Lower lobe of right lung (tissue), 2 donors: ENCODE measurements at regions not wholly inside any gene's neighbourhood (a gene's known extent, or its start where the extent isn't known, plus 50 kb on each side); places are given as distances from the start of the nearest gene placed in this dataset.

Experiments
- ATAC-seq, 2 donors: fragments of 200-7000 bp; cut with Tn5 transposase; one replicate each; pipeline ENCODE4 v1.9.1; 2020 to 2022; ENCODE audit warnings: mild to moderate bottlenecking in 2 of 2, moderate library complexity in 2 of 2
- DNase-seq: peaks from one replicate; pipeline ENCODE4 v3.0.0-alpha.2; 2020
- H3K27ac ChIP-seq: fragments of 200-600 bp; one replicate; pipeline ENCODE4 v1.8.0; 2022
- H3K27me3 ChIP-seq: fragments of 200-600 bp; one replicate; pipeline ENCODE4 v1.8.0; 2022; ENCODE audit warnings: low read depth
- H3K36me3 ChIP-seq: fragments of 200-600 bp; one replicate; pipeline ENCODE4 v1.8.0; 2022; ENCODE audit warnings: mild to moderate bottlenecking
- H3K4me1 ChIP-seq: fragments of 200-600 bp; one replicate; pipeline ENCODE4 v1.8.0; 2022
- H3K4me3 ChIP-seq: fragments of 200-600 bp; one replicate; pipeline ENCODE4 v1.8.0; 2022; ENCODE audit warnings: mild to moderate bottlenecking
- H3K9me3 ChIP-seq: fragments of 200-600 bp; one replicate; pipeline ENCODE4 v1.8.0; 2022
- intact Hi-C: fragments of 100-400 bp; cut with DNase I; formaldehyde crosslinking; loops from one replicate; pipeline ENCODE4 v1.11.0; 2022
- TF ChIP-seq, protein P1 (sequence below): fragments of 200-600 bp; IDR thresholded peaks from one replicate; pipeline ENCODE4 v1.8.0; 2022; ENCODE audit warnings: antibody characterized with exemption, mild to moderate bottlenecking
- donor health status: DM: no; HTN: yes; CAD: no; lungs with severe emphysema.

DNA sequence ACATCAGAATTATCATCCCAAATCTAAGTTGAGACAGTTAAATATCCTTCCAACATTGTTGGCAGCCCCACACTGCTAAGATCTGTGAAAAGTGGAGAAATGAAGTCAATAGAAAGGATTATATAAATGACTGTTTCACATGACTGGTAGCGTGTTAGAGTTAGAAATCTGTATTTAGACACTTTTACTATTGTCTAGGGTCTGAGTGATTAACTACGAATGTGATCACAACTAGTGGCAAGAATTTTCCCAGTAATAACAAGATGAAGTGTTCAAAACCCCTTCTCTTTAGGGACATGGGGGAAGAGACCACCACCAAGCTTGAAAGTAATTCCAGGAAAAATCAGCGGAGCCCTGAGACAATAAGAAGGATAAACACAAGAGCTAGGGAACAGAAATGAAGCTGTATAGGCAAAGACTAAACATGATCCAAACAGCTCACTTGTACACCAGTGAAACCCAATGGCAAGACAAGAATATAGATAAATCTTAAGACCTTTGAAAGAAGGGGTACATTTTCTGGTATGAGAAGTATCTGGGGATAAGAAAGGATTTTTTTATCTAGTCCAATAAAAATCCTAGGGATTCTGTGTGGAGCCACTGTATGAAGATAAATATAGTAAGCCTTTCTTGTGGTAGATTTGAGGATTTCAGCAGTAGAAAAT, 646.6 kb upstream of the USP24 start:
- ATAC-seq (no peak), DNase-seq (no peak)
- no peaks in the 10 kb centered on the region for H3K27me3 ChIP-seq
- no peaks in the 10 kb centered on the region for H3K9me3 ChIP-seq
- H3K27ac ChIP-seq: no peak overlapping the region
- intact Hi-C loops: no loop called here
- H3K36me3 ChIP-seq: no peaks in the 10 kb centered on the region
- no peak overlapping the region for H3K4me3 ChIP-seq
- H3K4me1 ChIP-seq: no peaks in the 10 kb centered on the region
- TF ChIP-seq, protein P1, sequence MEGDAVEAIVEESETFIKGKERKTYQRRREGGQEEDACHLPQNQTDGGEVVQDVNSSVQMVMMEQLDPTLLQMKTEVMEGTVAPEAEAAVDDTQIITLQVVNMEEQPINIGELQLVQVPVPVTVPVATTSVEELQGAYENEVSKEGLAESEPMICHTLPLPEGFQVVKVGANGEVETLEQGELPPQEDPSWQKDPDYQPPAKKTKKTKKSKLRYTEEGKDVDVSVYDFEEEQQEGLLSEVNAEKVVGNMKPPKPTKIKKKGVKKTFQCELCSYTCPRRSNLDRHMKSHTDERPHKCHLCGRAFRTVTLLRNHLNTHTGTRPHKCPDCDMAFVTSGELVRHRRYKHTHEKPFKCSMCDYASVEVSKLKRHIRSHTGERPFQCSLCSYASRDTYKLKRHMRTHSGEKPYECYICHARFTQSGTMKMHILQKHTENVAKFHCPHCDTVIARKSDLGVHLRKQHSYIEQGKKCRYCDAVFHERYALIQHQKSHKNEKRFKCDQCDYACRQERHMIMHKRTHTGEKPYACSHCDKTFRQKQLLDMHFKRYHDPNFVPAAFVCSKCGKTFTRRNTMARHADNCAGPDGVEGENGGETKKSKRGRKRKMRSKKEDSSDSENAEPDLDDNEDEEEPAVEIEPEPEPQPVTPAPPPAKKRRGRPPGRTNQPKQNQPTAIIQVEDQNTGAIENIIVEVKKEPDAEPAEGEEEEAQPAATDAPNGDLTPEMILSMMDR: no peak

DNA sequence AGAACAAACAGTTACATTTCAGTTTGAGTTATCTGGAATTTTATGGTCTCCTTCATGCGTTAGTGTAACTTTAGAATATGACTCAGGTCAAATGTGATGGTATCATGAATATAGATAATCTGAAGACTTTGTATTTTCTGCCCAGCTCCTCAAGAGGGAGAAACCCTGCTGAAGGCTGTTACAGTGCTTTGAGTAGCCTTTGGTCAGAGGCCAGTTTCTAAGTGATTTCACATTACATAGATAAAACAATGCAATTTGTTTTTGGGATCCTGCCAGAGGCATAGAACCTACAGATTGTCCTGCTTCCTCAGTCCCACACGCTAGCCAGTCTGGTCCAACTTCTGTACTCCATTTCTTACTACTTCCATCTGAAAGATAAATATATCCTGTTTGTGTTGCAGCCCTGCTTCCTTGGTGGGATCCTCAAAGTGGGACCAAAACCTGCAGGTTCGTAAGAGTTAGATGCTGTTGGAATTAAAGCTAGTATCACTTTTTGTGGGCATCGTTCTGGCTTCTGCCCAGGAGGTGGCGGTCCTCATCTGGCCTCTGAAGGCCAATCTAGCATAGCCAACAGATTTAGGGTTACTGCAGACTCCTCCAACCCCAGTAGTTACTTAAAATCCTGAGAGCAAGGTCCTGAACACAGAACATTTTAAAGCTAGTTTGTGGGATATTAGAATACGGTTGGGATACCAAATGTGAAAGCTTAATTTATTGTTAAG, 645.8 kb upstream of the USP24 start:
- no peaks in the 10 kb centered on the region for H3K9me3 ChIP-seq
- no peak overlapping the region for H3K27ac ChIP-seq
- H3K27me3 ChIP-seq: no peaks in the 10 kb centered on the region
- DNase-seq: no peak
- no peaks in the 10 kb centered on the region for H3K36me3 ChIP-seq
- no peak overlapping the region for H3K4me3 ChIP-seq
- intact Hi-C loops: no loop called here
- ATAC-seq: no peak
- no peaks in the 10 kb centered on the region for H3K4me1 ChIP-seq
- TF ChIP-seq, protein P1: no peak

DNA sequence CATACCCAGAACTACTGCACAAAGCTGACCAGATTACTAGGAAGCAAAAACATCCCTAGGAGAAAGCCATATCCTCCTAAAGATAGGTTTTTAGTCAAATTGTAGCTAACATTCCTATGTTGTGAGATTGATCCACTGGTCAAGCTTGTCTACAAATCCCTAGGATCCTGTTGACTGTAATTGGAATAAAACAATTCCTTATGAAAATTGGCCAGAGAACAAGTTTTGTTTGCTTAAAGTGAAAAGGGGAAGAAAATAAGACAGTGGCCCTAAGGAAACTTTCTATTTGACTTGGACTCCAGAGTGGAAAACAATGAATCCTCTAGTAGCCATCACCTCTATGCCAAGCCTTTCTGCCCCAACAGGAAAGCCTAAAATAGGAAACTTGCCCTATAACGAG, 645.2 kb upstream of the USP24 start:
- intact Hi-C loops: no loop called here
- no peaks in the 10 kb centered on the region for H3K9me3 ChIP-seq
- ATAC-seq: no peak
- H3K27me3 ChIP-seq: no peaks in the 10 kb centered on the region
- H3K27ac ChIP-seq: no peak overlapping the region
- H3K4me1 ChIP-seq: no peaks in the 10 kb centered on the region
- TF ChIP-seq, protein P1: no peak
- DNase-seq: no peak
- no peaks in the 10 kb centered on the region for H3K36me3 ChIP-seq
- no peak overlapping the region for H3K4me3 ChIP-seq

DNA sequence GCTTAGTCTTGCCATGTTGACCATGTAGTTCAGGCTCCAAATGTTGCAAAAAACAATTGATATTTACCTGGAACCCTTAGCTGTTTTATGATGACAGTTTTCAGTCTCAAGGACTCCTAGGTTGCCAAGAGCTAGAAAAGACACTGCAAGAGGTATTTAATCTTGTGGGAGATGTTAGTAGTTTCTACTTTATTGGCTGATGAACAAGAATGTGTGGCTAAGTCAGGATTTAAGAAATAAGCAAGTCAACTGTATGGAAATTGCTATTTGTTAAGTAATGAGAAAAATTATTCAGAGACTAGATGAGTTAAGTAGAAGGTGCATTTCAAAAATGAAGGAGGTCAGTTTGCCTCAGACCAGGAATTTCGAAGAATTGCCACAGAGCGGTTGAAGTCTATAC, 639.7 kb upstream of the USP24 start:
- H3K27ac ChIP-seq: no peak overlapping the region
- no peaks in the 10 kb centered on the region for H3K27me3 ChIP-seq
- intact Hi-C loops: no loop called here
- H3K4me3 ChIP-seq: no peak overlapping the region
- DNase-seq (no peak), ATAC-seq (no peak)
- H3K9me3 ChIP-seq: no peaks in the 10 kb centered on the region
- H3K4me1 ChIP-seq: no peaks in the 10 kb centered on the region
- H3K36me3 ChIP-seq: no peaks in the 10 kb centered on the region
- TF ChIP-seq, protein P1: no peak

DNA sequence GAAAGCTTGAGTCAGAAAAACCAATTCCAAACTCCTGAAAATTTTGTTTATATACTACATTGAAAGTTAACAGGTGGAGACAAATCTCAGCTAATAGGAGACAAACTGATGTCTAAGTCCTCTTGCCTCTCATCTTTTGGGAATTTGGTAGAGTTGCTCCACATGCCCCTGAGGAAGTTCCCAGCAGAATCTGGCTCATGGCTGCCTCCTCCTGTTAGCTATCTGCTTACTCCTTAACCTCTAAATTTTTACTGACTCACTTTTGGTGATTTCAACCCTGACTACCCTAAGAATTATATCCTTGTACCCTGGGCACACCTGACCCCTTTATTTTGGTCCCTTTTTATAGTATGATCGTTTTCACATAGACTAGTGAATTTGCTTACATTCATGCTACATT, 633.7 kb upstream of the USP24 start:
- Histone ChIP-seq H3K27me3 (no peaks in the 10 kb centered on the region), H3K4me3 (no peak overlapping the region), H3K9me3 (no peaks in the 10 kb centered on the region), H3K36me3 (no peaks in the 10 kb centered on the region), H3K27ac (no peak overlapping the region), H3K4me1 (no peaks in the 10 kb centered on the region)
- TF ChIP-seq, protein P1: no peak
- ATAC-seq (no peak), DNase-seq (no peak)
- intact Hi-C loops: no loop called here
